Dedifferentiated amniotic fluid mesenchymal stem cell (primary cell): ENCODE measurements at regions not wholly inside any gene's neighbourhood (a gene's known extent, or its start where the extent isn't known, plus 50 kb on each side); places are given as distances from the start of the nearest gene placed in this dataset.
A peak's percentile ranks its signal among the peaks of the same experiment; 100 is the strongest.

Experiments used
- DNase-seq: peaks from one replicate; pipeline ENCODE4 v3.0.0-alpha.2; 2016; ENCODE audit errors: extremely low spot score

DNA sequence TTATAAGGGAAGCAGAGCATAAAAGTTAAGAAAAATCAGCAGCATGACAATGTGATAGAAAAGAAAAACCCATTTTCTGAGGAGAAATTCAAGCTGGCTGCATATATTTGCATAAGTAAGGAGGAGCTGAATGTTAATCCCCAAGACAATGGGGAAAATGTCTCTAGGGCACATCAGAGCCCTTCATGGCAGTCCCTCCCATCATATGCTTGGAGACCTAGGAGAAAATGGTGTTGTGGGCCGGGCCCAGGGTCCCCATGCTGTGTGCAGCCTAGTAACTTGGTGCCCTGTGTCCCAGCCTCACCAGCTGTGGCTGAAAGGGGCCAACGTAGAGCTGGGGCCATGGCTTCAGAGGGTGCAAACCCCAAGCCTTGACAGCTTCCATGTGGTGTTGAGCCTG lies 100.6 kb upstream of the PLPPR4 start:
- DNase-seq: no peak

DNA sequence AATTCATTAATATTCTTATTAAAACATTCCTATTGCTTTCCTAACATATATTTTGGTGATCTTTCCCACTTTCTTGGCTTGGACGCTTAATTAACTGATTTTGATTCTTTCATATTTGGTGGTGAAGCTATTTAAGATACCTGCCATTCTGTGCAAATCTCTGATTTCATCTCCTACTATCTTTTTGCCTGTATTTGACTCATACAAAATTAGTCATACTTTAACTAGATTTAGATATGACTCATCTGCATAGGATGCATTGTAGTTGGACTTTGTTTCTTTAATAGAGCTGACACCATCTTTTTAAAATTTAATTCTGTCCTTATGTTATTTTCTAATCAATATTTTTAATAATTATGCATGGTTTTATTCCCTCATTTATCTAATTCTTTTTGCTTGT lies 93.8 kb upstream of the PLPPR4 start:
- DNase-seq: no peak

DNA sequence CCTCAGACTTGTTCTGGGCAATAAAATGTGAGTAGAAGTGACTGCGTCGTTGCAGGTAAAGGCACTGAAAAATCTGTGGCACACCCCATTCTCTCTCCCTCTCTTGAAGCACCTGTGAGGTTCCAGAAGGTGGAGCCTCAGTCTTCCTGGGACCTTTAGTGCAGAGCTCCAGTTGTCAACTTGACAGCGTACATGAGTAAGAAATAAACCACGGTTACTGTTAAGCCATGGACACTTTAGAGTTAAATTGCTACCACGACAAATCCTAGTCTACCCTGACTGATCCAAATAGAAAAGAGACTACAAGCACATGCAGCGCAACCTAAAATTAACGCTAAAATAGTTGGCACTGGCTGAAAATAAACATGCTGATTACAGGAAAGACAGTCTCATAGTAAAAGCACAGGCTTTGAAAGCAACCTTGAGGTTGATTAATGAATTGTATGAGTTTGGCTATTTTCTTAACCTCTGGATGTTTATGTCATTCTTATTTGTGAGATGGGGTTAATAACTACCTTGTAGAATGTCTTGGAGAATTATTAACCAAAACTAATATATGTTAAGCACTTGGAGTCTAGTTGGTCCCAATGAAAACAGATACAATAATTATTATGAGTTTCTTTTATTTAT lies 93.0 kb upstream of the PLPPR4 start:
- DNase-seq: no peak

DNA sequence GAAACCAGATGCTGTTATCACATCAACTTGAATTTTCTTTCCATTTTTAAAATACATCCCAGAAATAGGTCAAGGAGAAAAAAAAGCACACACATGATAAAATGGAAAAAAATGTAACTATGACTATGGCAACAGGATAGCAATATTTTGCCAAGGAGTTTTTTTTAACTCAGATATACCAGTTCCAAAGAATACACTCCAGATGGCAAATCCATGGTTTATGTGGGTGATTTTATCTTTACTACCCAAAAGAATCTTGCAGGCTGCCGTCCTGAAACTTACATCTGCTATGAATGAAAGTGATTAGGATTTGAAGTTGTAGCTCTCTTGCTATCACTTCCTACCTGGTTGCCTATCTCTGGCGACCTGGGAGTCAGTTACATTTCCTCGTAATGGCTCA lies 91.0 kb upstream of the PLPPR4 start:
- DNase-seq: peak; percentile 56

DNA sequence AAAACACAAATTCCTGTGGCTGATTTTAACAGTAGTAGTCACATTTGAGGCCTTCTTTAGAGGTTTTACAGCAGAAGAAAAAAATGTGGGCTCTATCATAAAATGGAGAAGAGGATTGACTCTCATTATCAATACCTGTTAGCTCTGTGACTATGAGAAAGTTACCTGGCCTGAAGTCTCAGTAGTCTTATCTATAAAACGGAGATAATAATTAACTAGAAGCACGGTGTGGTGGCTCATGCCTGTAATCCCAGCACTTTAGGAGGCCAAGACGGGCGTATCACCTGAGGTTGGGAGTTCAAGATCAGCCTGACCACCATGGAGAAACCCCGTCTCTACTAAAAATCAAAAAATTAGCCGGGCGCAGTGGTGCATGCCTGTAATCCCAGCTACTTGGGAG lies 90.4 kb upstream of the PLPPR4 start:
- no peak for DNase-seq

DNA sequence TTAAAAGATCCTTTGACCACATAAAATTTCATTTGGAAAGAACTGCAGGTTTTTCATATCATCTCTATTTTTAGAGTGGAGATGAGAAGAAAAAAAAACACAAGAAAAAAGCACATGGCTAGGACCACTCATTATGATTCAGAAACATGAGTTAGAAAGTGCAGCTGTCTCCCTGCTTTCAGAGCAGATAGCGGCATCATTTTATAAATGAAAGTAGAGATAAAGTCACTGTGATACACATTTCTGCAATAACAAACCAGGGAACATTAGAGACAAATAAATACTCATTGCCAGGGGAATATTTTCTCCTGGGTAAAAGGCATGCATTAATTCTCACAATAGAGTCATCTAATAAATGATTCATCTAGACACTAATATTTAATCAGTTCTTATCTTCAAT lies 87.5 kb upstream of the PLPPR4 start:
- DNase-seq: no peak

DNA sequence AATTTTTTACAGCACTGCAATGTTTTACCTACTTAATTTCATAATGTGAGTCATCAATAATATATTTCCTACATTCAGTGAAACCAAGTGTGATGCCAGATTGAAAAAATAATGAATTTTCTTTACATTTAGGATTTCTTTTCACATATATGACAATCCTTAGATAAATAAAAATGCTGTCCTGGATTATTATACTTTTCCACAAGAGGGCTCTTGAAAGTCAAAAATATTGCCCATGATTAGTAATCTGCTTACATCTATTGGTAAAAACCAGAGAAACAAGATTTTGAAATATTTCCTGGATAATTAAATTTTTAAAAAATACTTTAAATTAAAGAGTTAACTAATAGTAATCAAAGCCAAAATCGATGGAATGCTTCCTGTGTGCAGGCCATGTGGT lies 86.8 kb upstream of the PLPPR4 start:
- no peak for DNase-seq

DNA sequence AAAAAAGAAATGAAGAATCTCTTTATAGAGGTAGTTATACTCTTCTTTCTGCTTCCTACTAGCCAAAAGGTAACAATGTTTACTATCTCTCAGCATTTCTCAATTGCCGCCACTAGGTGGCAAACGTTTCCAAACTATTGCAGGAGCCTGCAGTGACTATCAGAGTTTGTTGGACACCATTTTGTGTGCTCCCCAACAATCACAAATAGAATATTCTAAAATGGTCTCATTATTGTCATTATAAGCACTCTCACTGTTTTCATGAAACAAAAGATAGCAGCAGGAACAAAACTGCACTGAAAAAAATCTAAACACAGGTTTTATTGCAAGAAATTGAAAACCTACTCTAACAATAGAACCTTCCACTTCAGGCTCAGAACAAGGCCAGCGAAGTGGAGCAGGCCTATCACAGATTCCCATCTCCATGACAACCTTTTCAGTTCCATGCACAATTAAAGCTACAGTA lies 83.9 kb upstream of the PLPPR4 start:
- peak; percentile 71 for DNase-seq

DNA sequence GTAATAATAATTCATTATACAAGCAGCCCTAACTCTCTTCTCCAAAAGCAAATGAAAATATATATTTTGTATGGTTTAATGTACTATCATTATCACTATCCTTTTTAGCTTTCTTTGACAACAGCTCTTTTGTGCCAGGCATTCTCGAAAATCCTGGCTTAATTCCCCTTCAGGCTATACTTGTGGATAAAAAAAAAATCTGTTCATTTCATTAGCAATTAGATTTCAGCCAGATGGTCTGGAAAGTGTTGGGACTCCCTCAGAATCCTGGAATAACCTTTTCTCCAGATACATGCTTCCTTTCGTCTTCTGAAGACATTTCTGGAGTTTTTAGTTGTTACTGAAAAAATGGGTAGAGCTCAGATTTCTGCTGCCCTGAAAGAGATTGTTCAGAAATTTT lies 83.4 kb upstream of the PLPPR4 start:
- DNase-seq: no peak

DNA sequence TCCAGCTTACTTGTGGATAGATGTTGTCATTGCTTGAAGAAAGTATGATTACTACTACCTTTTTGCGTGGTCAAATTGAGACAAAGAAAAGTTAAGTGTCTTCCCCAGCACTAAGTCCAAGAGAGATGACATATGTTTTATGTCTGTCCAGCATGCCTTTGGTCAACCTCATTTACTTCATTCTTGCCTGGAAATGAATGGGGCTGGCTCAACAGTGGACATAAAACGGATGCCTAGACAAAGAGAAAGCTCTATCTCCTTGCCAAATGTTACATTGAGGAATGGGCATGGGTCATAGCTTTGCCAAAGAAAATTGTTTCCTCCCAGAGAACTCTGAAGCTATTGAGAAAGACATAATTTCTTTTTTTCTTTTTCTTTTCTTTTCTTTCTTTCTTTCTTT lies 82.4 kb upstream of the PLPPR4 start:
- no peak for DNase-seq

DNA sequence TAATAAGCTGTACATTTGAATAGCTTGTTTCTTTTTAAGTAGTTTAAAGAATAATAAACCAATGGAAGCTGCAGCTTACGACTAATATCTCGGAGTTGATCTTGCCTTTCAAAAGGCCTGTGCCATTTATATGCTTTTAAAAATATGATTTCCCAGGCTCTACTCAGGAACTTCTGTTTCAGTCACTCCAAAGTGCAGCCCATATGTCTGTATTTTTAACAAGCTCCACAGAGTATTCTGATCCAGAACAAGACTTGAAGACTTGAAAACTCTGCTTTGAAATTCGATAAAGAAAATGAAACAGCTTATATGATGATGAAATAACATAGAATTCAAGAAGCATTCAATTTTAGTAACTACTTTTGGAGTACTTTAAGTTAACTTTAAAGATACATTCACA lies 79.1 kb upstream of the PLPPR4 start:
- DNase-seq: no peak

DNA sequence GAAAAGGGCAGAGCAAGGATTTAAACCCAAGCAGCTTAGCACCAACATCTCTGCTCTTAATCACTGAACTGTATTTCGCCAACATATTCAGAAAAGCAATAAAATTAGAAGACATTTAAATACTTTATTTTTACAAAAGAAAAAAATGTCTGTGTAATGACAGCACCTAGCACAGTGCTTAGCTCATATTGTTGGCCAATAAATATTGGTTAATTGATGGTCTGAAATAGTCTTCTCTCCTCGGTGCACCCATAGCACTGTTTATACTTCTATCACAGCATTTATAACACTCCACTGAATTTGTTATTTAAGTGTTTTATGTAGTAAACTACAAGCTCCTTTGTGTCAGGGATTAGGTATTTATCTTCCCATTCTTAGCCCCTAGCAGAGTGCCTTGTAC lies 70.9 kb upstream of the PLPPR4 start:
- no peak for DNase-seq

DNA sequence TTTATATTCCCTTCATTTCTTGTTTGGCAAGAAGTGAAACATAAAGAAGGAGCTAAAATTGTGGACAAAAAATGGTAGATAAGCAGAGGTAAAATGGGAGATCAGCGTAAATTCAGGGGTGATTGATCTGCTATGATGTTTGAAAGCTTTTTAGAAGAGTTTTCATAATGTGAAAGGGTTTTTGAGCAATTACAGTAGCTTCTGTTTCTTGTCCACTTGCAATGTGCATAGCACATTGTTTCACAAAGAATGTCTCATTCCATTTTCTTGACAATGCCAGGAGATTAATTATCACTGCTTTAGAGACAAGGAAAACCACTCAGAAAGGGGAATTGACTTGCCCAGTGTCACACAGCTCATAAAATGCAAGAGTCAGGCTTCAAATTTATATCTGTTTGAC lies 65.9 kb upstream of the PLPPR4 start:
- DNase-seq: no peak

DNA sequence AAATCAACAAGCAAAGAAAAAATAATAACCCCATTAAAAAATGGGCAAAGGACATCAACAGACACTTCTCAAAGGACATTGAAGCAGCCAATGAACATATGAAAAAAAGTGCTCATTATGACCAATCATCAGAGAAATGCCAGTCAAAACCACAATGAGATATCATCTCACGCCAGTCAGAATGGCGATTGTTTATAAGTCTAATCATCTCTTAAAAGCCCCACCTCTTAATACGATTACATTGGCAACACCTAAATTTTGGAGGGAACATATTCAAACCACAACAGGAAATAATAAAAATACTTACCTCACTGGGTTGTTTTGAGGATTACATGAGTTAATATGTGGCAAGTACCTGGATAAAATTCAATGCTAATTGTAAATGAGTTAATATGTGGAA lies 57.1 kb upstream of the PLPPR4 start:
- DNase-seq: no peak
